ENCODE measurements at regions not wholly inside any gene's neighbourhood (a gene's known extent, or its start where the extent isn't known, plus 50 kb on each side); places are given as distances from the start of the nearest gene placed in this dataset.

GRCh38 chr2:41851554-41851953 is 196.3 kb upstream of the PKDCC start:
- Histone ChIP-seq H3K4me3 (no peak overlapping the region), H3K4me1 (peaks cover 0 to 27% (median 7%) of the 10 kb centered on the region in 4 donors), H3K27ac (peak overlapping the region in 2 of 3 donors; percentile 29 to 38), H3K27me3 (no peaks in the 10 kb centered on the region), H3K36me3 (no peaks in the 10 kb centered on the region), H3K9me3 (no peaks in the 10 kb centered on the region)
- WGBS (ENCODE audit: insufficient coverage, low coverage, low lambda C conversion rate, missing lambda C conversion rate), result 78% methylated on average over 5 of the region's 5 CpGs
- no peak for TF ChIP-seq POLR2A (IDR thresholded peaks at IDR 0.05)
- no peak for TF ChIP-seq CTCF (IDR thresholded peaks at IDR 0.05)
- intact Hi-C loops (cut with DNase I), result no loop called here
- ATAC-seq (peak in 1 of 4 donors; percentile 10), DNase-seq (no peak)

DNA sequence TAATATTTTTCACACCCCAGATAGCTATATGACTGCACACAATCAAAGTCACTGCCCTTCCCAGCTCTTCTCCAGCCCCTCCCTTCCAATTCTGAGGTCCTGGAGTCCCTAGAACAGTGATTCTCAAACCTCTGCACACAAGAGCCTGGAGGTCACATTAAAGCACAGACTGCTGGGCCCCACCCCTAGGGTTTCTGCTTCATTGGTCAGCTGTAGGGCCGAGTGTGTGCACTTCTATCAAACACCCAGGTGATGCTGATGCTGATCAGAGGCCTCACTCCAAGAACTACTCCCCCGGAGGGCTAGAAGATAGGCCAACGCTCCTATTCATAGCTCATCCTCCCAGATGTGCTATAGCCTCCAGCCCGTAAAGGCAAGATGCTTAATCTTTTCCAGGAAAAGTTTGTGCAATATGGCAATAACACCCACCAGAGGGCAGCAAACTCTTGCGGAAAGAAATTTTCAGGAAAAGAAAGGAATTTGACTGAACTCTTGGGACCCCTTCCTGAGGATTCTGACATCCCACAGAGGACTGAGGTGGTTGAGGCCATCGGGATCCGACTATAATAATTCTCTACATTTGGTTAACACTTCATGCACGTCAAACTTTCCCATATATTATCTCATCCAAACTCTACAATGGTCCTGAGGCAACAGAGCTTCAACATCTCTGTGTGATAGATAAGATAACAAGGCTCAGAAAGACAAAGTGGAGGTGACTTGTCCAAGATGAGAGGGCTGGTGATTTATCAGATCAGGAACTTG is 194.2 kb upstream of the PKDCC start:
- no peaks in the 10 kb centered on the region for H3K27me3 ChIP-seq
- peak in 1 of 3 donors; percentile 58 for DNase-seq
- TF ChIP-seq CTCF (IDR thresholded peaks at IDR 0.05) (peak; percentile 66 to 78 (median 70)), POLR2A (IDR thresholded peaks at IDR 0.05) (no peak)
- intact Hi-C loops (cut with DNase I), result no loop called here
- ATAC-seq, result peak; percentile 56 to 65 (median 60)
- H3K4me3 ChIP-seq, result no peak overlapping the region
- peaks cover 0 to 21% (median 5%) of the 10 kb centered on the region in 4 donors for H3K4me1 ChIP-seq
- no peak overlapping the region for H3K27ac ChIP-seq
- no peaks in the 10 kb centered on the region for H3K36me3 ChIP-seq
- WGBS (ENCODE audit: insufficient coverage, low coverage, low lambda C conversion rate, missing lambda C conversion rate), result 12% methylated on average over 8 of the region's 8 CpGs
- H3K9me3 ChIP-seq, result no peaks in the 10 kb centered on the region

DNA sequence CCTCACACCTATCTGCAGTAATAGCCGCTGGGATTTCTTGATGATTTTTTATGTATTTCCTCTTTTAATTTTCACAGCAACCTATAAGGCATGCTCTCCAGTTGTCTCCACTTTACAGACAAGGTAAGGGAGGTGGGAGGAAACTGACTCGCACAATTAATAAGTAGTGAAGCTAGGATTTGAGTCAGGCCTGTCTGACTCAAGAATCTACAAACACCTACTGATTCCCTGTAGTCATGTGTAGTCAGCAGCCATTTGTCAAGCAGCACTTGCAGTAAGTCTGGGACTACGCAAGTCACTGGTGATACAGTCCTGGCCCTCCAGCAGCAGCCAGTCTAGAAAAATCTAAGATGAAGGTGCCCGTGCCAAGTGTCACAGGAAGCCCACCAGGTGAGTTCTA is 193.6 kb upstream of the PKDCC start:
- WGBS (ENCODE audit: insufficient coverage, low coverage, low lambda C conversion rate, missing lambda C conversion rate), result 77% methylated on average over 3 of the region's 4 CpGs
- Histone ChIP-seq H3K27me3 (no peaks in the 10 kb centered on the region), H3K4me1 (peaks cover 0 to 16% (median 5%) of the 10 kb centered on the region in 4 donors), H3K4me3 (no peak overlapping the region), H3K9me3 (no peaks in the 10 kb centered on the region), H3K36me3 (no peaks in the 10 kb centered on the region), H3K27ac (no peak overlapping the region)
- ATAC-seq (no peak), DNase-seq (no peak)
- no peak for TF ChIP-seq CTCF (IDR thresholded peaks at IDR 0.05)
- no peak for TF ChIP-seq POLR2A (IDR thresholded peaks at IDR 0.05)
- intact Hi-C loops (cut with DNase I), result no loop called here

DNA sequence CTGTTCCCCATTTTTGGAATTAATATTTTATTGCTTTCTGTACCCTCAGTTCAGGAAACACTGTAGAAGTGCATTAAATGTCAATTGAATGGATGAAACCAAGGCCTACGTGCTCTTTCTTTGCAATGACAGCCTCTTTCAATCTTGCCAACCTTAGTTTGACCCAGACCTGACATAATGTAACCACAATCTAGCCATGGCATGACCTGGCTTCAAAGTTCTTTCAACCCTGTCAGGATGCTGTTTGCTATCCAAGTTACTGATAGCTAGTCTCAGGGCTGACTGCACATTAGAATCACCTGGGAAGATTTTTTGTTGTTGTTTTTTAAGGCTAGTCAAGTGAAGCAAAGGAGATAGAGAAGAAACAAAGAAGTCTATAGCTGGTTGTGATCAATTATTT is 190.9 kb upstream of the PKDCC start:
- intact Hi-C loops (cut with DNase I), result no loop called here
- Histone ChIP-seq H3K4me1 (peaks cover 0 to 9% (median 4%) of the 10 kb centered on the region in 4 donors), H3K27me3 (no peaks in the 10 kb centered on the region), H3K9me3 (no peaks in the 10 kb centered on the region), H3K27ac (peak overlapping the region in 1 of 3 donors; percentile 70), H3K4me3 (no peak overlapping the region), H3K36me3 (no peaks in the 10 kb centered on the region)
- DNase-seq (no peak), ATAC-seq (peak; percentile 76 to 96 (median 90))
- 17% methylated on average over 1 of the region's 1 CpG for WGBS (ENCODE audit: insufficient coverage, low coverage, low lambda C conversion rate, missing lambda C conversion rate)
- TF ChIP-seq POLR2A (IDR thresholded peaks at IDR 0.05), result no peak
- no peak for TF ChIP-seq CTCF (IDR thresholded peaks at IDR 0.05)
